NB4 (cell line): ENCODE measurements at regions not wholly inside any gene's neighbourhood (a gene's known extent, or its start where the extent isn't known, plus 50 kb on each side); places are given as distances from the start of the nearest gene placed in this dataset.

Source experiments
- CTCF ChIP-seq: IDR thresholded peaks from one replicate; pipeline ENCODE4 v1.5.1; 2012; ENCODE audit warnings: low read depth, low read length
- POLR2A ChIP-seq: IDR thresholded peaks from 2 replicates; pipeline ENCODE4 v1.6.1; 2011; ENCODE audit warnings: mild to moderate bottlenecking; ENCODE audit not compliant: insufficient read length; ENCODE audit errors: extremely low read depth

DNA sequence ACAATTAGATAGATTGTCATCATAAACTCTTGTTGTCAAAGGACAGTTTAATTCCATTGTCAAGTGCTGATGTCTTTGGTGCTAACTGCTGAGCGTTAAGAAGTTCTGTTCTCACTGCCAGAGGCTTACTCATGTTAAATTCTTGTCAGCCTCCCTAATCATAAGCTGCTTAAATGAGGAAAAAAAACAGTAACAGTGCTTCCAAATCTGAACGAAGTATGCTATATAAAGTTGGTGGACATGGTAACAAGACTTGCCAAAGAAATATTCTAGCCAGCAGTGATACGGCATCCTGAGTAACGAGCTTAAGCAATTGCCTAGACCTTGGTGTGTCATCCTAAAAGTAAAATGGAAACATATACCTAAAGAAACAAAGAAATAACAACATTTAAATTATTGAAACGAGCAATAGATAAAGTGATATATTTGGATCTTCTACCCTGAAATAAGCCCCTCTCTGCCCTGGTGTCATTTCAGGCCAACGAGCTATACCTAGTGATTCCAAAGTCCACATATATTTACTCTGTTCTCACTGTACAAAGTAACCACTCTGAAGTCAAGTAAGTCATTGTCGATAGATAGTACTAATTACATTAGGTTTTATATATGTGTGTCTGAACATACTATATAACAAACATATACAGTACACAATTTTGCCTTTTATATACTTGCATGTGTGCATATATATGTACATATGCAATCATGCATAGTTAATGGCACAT, 339.7 kb upstream of the HS3ST1 start:
- TF ChIP-seq POLR2A (no peak), CTCF (no peak)
